ENCODE measurements at regions not wholly inside any gene's neighbourhood (a gene's known extent, or its start where the extent isn't known, plus 50 kb on each side); places are given as distances from the start of the nearest gene placed in this dataset.

DNA sequence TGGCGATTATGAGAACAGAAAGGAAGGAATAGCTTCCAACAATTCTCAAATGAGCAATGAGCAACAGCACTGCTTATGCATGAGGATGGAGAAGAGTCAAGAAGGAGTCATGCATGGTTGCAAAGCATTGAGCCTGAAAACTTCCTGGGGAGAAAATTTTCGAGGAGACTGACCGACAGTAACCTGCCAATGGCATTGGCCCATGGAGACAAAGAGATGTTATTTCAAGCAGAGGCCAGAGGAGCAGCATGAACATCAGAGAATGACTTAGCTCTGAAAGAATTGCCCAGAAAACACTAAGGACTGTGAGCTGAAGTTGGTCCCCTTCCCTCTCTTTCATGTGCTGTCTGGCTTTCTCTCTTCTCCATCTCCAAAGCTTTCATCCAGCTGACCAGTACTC, 343.4 kb downstream of the ADAMTS20 start:
- TF ChIP-seq POLR2A (IDR thresholded peaks at IDR 0.05): no peak
- TF ChIP-seq, protein P1, sequence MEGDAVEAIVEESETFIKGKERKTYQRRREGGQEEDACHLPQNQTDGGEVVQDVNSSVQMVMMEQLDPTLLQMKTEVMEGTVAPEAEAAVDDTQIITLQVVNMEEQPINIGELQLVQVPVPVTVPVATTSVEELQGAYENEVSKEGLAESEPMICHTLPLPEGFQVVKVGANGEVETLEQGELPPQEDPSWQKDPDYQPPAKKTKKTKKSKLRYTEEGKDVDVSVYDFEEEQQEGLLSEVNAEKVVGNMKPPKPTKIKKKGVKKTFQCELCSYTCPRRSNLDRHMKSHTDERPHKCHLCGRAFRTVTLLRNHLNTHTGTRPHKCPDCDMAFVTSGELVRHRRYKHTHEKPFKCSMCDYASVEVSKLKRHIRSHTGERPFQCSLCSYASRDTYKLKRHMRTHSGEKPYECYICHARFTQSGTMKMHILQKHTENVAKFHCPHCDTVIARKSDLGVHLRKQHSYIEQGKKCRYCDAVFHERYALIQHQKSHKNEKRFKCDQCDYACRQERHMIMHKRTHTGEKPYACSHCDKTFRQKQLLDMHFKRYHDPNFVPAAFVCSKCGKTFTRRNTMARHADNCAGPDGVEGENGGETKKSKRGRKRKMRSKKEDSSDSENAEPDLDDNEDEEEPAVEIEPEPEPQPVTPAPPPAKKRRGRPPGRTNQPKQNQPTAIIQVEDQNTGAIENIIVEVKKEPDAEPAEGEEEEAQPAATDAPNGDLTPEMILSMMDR (IDR thresholded peaks at IDR 0.05): no peak
